GM21619 (cell line): ENCODE measurements at regions not wholly inside any gene's neighbourhood (a gene's known extent, or its start where the extent isn't known, plus 50 kb on each side); places are given as distances from the start of the nearest gene placed in this dataset.

Source experiments
- ATAC-seq: cut with Tn5 transposase; IDR thresholded peaks from one replicate; pipeline ENCODE4 v1.9.1; 2021; ENCODE audit not compliant: unreplicated experiment

DNA sequence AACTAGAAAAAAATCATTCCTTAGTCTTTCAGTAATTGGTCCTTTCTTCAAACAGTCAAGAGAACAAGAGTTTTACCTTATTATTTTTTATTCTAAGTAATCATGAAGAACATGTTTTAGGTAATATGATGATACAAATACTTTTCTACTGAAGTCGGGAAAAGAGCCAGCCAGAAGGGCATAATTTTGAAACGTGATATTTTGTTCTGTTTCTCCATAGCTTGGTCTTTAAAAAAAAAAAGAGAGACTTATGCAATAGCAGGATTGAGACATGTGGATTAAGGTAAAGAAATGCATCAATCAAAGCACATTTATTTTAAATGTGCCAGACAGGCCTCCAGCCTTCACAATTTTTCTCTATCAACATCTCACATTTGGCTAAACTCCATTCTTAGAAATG lies 1016.8 kb downstream of the CNTNAP5 start:
- ATAC-seq: no peak

DNA sequence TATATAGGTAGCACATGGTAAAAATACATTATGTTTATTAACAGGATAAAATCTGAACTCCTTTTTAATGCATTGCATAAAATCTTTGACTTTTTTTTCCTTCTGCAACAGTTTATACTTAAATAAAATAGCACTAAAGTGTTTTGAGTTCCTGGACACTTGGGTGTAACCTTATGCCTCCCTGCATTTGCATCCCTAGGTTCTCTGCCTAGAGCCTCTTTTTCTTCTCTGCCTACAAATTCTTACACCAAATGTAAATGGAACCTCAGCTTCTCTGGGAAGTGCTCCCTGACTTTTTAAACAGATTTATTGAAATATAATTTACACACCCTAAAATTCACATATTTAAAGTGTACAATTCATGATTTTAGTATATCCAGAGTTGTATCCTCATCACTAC lies 1017.6 kb downstream of the CNTNAP5 start:
- no peak for ATAC-seq

DNA sequence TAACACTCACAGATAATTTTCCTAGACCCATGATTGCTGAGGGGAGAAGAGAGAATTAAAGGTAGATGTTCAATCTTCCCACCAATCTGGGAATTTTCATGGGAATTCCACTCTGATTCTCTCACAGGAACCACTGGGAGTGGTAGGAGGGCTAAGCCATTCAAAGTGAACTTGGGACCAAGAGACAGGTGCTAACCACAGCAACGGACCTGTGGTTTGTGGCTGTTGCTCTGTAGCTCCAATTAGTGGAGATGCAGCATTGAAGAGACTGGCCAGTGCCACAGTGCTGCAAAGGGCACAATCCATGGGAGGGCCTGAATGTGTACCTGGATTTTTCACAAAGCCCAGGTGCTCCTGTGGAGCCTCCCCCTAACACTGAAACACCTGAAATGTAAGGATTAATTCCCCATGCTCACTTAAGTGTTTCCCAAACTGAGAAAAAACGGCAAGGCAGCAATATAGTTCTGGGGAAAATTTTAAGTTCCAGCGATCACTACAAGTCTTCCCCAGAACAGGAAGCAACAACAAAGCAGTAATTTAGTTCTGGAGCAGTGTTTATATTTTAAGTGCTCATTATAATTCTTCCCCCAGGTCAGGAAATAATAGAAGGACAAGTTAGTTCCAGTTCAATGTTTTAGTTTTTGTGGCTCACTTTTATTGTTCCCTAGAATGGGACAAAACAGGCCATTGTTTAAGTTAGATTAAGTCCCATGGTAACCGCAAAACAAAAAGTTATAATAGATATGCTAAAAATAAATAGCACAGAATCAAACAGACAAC lies 1045.8 kb downstream of the CNTNAP5 start:
- no peak for ATAC-seq

DNA sequence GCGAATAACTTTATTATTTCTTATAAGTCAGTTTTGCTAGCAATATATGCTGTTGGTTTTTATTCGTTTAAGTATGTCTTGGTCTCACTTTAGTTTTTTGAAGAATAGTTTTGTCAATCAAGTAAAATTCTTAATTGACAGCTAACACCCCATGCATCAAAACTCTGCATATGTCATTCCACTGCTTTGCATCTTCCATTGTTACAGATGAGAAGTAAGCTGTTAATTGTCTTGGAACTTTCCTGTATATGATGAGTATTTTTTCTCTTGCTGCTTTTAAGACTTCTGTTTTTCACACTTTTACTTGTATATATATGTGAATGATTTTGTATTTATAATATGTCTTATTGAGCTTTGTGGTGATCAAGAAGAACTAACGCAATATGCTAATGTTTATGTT lies 1048.4 kb downstream of the CNTNAP5 start:
- no peak for ATAC-seq

DNA sequence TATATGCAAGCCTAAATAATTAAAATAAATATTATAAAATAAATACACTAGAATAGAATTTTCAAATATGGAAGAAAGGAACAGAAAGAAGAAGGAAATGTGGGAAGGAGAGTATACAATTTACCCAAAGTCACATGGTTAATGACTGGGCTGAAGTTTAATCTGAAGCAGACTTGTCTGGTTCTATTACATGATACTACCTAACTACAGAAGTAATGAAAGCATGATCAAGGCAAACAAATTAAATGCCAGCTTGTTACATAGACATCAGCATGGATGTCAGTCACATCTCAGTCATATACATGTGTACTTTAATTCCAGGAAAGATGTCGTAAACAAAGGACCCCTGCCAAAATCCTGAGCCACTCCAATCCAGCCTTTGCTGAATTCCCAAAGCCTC lies 1060.8 kb downstream of the CNTNAP5 start:
- ATAC-seq: no peak

DNA sequence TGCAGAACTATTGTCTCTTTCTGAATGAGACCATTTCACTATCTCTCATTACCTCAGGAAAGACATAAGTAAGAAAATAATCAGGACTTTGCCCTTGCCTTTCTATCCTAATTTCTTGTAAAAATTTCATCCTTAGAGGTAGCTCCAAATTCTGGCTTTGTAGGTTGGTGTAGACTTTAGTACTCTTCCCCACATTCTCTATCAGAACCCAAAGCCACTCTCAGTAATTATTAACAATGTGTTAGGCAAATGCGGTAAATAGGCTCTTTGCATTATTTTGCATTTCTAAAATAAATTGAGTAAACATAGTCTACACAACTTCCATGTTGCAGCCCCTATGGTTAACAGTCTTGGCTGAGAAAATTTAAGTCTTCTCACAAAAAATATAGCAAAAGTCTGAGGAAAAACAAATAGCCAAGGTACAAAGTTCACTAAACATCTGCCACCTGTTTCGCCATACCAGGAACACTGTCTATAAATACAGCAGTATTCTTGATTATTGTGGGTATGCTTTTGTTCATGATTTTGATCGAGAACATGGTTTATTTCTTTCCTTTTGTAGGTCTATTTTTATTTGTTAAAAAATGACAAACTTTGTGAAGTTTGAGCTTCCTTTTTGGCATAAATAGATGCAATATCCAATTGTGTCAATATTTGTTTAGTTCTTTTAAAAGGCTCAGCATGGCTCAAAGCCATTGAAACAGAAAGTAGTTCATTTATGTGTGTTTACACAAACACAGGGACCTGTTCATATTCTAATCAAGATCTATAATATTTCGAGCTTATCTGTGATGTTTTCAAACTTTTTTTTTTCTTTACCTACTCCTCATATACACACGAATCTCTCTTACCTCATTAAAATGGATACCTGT lies 1061.5 kb downstream of the CNTNAP5 start:
- no peak for ATAC-seq

DNA sequence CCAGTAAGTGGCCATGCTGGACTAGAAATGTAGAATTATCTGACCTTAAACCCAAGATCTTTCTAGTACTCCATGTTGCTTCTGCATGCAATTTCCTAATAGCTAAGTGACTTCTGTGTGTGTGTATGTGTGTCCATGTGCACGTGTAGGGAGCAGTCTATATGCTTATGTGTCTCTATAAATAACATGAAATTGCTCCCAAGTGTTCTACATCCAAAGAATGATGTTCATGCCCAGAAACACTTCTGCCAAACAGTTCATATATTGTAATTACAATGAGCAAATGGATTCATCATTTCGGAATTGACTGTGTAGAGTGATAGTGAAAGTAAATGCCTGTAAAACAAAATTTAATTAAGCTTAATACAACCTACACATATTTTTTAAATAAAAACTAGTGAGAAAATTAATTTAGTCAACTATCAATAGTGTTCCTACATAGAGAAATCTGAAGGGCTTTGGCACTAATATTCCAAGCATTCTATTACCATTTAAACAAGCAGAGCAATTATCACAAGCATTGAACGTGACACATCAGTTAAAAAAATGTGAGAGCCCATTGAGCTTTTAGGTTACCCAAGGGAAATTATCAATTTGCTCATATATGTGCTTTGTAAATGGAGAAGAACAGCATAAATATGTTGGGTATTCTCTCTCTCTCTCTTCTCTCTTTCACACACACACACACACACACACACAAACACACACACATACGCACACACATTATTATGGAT lies 1067.4 kb downstream of the CNTNAP5 start:
- ATAC-seq: no peak

DNA sequence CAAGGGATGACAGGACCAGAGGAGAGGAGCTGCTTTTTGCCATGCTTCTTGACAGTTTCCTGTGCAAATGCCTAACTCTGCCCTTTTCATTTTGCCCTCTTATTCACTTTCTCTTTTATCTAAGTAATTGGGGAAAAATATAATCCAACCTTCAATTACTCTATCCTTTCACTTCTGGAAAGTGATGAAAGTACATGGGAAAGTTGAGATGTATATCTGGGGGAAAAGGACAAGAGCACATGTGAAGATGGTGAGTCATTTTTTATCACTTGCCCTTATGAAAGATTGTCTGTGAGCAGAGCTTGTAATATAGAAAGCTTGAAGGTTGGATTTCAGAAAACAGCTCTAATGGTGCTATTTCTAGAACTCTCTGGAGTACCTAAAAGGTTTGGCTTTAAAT lies 1070.7 kb downstream of the CNTNAP5 start:
- no peak for ATAC-seq

DNA sequence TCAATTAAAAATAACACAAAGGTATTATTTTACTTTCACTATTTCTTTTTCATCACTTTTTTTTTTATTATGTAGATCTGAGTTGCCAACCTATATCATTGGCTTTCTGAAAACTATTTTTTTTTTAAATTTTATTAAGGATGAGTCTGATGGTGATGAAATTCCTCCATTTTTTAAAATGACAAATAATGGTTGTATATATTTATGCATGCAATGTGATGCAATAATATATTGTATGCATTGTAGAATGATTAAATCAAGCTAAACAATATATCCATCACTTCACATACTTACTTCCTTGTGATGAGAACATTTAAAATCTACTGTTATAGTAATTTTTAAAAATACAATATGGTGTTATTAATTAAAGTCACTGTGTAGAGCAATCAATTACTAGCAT lies 1081.6 kb downstream of the CNTNAP5 start:
- ATAC-seq: no peak

DNA sequence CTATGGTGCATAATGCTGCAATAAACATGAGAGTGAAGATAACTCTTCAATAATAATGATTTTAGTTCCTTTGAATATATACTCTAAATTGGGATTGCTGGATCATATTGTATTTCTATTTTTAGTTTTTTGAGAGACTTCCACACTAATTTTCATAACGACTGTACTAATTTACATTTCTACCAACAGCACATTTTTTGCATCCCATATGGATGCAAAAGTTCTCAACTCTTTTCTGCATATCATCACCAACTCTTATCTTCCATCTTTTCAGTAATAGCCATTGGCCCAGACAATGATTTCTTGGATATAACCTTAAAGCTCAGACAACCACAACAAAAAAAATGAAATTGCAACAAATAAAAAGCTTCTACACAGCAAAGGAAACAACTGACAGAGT lies 1082.4 kb downstream of the CNTNAP5 start:
- ATAC-seq: no peak

DNA sequence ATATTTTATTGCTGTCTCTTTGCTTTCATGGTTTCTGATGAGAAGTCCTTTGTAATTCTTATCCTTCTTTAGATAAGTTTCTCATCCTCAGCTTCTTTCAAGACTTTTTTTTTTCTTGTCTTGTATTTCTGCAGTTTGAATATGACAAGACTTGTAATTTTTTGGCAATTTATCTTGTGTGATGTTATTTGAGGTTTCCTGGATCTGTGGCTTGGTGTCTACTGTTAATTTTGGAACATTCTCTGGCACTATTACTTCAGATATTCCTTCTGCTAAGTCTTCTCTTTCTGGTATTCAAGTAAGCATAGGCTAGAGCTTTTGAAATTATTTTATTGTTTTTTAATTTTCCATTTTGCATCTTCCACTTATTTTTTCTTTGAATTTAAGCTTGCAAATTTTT lies 1083.2 kb downstream of the CNTNAP5 start:
- no peak for ATAC-seq

DNA sequence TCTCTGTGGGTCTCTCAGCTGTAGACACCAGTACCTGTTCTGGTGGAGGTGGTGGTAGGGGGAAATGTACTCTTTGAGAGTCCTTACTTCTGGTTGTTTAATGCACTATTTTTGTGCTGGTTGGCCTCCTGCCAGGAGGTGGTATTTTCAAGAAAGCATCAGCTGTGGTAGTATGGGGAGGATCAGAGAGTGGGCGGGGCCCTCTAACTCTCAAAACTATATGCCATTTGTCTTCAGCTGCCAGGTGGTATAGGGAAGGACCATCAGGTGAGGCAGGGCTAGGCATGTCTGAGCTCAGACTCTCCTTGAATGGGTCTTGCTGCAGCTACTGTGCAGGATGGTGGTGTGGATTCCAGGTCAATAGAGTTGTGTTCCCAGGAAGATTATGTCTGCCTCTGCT lies 1100.8 kb downstream of the CNTNAP5 start:
- ATAC-seq: no peak

DNA sequence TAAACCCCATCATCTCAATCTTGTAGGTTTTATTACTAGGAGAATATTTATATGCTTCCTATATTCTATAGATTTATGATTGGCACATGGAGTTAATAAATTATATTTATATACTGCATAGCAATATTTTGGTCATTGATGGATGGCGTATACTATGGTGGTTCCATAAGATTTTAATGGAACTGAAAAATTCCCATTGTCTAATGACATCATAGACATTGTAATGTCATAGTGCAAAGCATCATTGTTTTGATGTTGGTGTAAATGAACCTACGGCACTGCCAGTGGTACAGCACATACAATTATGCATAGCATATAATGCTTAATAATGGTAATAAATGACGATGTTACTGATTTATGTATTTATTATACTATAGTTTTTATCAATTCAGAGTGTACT lies 1135.9 kb downstream of the CNTNAP5 start:
- no peak for ATAC-seq

DNA sequence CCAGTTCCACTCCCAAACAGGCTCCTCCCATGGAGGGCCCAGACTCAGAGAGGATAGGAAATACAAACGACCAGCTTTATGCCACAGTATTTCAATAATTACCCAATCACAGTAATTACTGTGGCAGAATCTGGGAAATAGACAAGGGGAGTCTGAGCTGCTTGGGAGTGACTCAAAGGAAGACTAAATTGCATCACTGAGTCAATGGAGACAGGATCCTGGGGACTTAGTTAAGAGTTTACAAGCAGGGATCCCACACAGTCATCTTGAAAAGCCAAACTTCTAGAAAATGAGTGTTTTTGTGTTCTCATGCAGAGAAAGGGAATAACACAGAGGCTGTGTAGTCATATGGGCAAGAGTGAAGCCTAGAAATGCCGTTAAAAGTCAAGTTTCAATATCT lies 1142.1 kb downstream of the CNTNAP5 start:
- no peak for ATAC-seq

DNA sequence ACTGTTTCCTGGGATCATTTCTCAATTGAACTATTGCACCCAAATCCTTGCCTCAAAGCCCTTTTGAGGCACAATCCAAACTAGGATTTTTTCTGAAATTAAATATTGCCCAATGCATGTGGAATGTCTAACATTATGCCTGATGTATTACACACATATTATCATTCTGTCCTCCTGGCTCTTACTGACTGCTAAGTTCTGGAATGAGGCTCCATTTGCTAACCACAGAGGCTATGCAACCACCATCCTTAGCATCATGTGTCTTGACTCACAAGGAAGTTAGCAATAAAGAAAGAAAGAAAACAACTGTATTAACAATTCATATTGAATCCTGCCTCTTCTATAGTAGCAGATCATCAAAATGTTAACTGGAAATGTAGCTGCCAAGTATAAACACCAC lies 1142.7 kb downstream of the CNTNAP5 start:
- ATAC-seq: no peak

DNA sequence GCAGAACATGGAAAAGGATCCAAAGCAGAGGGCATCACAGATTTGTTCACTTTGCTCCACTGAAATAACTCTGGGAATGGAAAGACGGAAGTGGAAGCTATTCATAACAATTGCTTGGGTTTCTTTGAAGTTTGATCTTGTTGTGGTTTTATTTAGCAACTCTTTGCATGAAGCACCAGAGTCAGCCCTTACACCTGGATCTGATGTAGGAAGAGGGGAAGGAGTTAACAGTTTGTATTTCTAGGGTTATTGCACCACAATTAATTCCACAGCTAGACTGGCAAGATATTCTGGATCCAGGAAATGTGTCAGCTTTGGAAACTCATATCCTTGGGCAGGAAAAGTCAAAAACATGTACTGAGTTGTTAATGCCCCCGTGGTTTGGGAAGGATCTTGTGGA lies 1143.4 kb downstream of the CNTNAP5 start:
- ATAC-seq: no peak

DNA sequence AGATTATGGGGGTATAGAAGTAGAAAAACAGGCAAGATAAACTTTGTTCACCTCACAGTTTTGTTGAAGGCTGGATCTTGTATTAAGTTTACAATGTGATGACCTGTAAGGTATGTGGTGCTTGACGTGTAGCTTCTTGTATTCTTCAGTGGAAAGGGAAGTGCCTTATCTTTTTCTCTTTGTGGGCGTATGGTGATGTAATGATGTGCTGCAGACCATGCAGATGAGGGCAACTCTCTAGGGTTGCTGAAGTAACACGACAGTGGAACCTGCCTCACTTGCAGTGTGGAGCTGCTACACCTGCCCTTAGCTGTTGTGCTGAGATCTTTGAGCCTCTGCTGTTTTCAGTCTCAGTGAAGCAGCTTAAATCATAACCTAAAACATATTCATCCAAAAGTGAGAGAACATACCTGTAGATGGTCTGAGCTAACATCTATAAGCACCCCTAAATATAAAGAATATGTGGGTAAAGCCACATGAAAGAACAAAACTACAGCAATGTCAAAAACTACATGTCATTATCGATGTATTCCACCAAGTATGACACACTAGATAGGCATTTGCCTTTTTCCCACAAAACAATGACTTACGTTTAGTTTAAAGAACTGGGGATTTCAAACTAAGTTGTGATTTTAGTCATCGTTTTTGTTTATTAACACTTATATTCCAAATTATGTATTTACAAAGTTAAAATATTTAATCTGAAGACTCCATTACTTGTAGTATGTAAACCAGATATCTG lies 1144.1 kb downstream of the CNTNAP5 start:
- no peak for ATAC-seq

DNA sequence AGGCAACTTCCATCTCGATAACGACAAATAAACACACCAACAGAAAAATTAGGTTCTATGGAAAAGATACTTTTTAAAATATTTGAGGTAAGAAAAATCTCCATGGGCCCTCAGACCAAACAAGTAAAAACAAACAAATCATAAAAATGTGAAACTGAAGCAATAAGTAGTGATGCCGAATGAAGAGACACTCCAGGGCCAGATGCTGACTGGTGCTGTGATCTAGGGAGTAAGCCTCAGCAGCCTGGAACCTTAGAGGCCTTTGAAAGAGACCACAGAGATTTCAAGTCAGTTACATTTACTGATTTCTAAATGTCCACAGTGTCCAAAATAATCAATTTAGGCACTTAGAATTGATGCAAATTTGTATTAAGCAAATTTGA lies 1144.7 kb downstream of the CNTNAP5 start:
- ATAC-seq: no peak

DNA sequence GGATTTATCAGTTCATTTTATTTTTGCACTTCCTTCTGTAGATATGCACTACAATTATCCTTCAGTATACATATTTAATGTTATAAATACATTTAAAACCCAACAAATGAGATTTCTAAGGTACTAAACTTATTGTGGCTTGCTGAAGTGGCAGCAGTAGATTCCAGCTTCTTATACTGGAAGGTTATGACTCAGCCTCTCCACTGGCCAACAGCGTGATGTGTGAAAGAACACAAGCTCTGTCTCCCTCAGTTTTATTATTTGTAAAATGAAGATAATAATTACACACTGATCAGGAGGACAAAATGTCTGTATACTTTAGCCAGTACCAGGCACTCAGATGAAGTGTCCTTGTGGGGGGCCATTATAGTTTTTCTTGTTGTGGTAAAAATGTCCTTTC lies 1147.1 kb downstream of the CNTNAP5 start:
- no peak for ATAC-seq

DNA sequence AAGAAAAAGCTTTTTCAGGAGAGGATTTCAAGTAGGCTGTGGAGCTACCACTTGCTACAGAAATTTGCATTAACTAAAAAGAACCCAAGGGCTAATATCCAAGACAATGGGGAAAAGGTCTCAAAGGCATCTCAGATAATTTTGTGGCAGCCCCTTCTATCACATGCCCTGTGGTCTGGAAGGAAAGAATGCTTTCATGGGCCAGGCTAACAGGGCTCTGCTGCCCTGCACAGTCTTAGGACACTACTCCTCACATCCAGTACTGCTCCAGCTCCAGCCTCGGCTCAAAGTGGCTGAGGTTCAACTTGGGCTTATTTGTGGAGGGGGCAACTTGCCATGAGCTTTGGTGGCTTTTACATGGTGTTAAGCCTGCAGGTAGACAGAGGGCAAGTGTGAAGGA lies 1150.3 kb downstream of the CNTNAP5 start:
- no peak for ATAC-seq

DNA sequence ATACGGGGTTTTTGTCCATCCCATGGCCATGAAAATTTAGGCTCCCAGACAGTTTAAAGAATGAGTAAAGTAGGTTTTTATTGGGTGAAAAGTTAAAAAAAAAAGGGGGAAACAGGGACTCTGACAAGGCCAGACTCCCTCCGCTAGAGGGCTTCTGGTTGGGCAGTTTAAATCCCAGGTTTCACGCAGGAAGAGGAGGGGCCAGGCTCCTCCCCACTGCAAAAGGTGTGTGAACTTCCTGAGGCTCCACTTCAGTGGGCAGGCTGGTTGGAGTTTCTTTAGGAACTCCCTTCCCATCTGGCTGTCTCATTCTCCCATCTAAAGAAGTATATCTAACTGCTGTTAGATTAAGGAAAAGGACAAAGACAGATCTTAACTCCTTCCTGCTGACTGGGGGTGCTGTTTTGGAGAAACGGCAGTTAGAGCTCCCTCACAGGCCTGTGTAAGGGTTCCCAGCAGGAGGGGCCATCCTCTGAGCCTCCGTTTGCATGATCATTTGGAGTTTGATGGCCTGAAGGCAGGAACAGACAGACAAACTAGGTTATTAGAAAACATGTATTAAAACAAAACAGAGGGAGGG lies 1160.7 kb downstream of the CNTNAP5 start:
- no peak for ATAC-seq
